AG04449 (cell line): ENCODE measurements at regions not wholly inside any gene's neighbourhood (a gene's known extent, or its start where the extent isn't known, plus 50 kb on each side); places are given as distances from the start of the nearest gene placed in this dataset.

Experiments used
- CTCF ChIA-PET: fragments of 350-600 bp; formaldehyde crosslinking; extraction: SDS; loops from one replicate; lab custom pipeline; 2021; ENCODE audit warnings: antibody characterized with exemption; lab: Yijun Ruan, JAX
- POLR2A ChIA-PET: fragments of 400-600, 350-600 bp; formaldehyde crosslinking; extraction: SDS; loops from one replicate; lab custom pipeline; 2020; ENCODE audit warnings: antibody characterized with exemption, inconsistent platforms; lab: Yijun Ruan, JAX
- DNase-seq: peaks from one replicate; pipeline ENCODE4 v3.0.0-alpha.2; 2010; ENCODE audit warnings: low read depth, low spot score
- H3K4me3 ChIP-seq: 2 replicates; pipeline ENCODE4 v1.5.1; 2011; ENCODE audit warnings: low read depth, mild to moderate bottlenecking, control low read depth, low read length
- CTCF ChIP-seq: IDR thresholded peaks from one replicate; pipeline ENCODE4 v1.5.1; 2011; ENCODE audit warnings: mild to moderate bottlenecking, moderate library complexity, low read length, control low read depth, inconsistent platforms; ENCODE audit not compliant: insufficient read depth; ENCODE audit errors: missing control alignments

- no peak for TF ChIP-seq CTCF
- POLR2A ChIA-PET, result no interaction called here
- no peak for DNase-seq
- H3K4me3 ChIP-seq, result no peak overlapping the region
- CTCF ChIA-PET, result interaction anchor here (1.0 kb wide), 1 partner anchor 10 kb away, joined by 3 read pairs; no protein-coding TSS in a partner anchor
These were observed 428.8 kb upstream of the JARID2 start for GRCh38 chr6:14817074-14817473.

GRCh38 chr6:14818422-14818884 is 427.4 kb upstream of the JARID2 start:
- no peak for TF ChIP-seq CTCF
- no peak overlapping the region for H3K4me3 ChIP-seq
- CTCF ChIA-PET, result interaction anchor here (1.2 kb wide), 1 partner anchor 18 kb away, joined by 3 read pairs; no protein-coding TSS in a partner anchor
- no peak for DNase-seq
- POLR2A ChIA-PET, result no interaction called here

- POLR2A ChIA-PET, result no interaction called here
- H3K4me3 ChIP-seq, result no peak overlapping the region
- DNase-seq, result no peak
- CTCF ChIA-PET, result interaction anchor here (1.2 kb wide), 1 partner anchor 17 kb away, joined by 3 read pairs; no protein-coding TSS in a partner anchor
- TF ChIP-seq CTCF, result no peak
These were observed 426.9 kb upstream of the JARID2 start for GRCh38 chr6:14819001-14819400.

- CTCF ChIA-PET, result interaction anchor here (1.2 kb wide), 1 partner anchor 16 kb away, joined by 3 read pairs; no protein-coding TSS in a partner anchor
- POLR2A ChIA-PET, result no interaction called here
- no peak for TF ChIP-seq CTCF
- no peak overlapping the region for H3K4me3 ChIP-seq
- no peak for DNase-seq
These were observed 425.9 kb upstream of the JARID2 start for GRCh38 chr6:14819840-14820420.

GRCh38 chr6:14822012-14822553 is 423.8 kb upstream of the JARID2 start:
- CTCF ChIA-PET, result interaction anchor here (1.3 kb wide), 1 partner anchor 13 kb away, joined by 3 read pairs; no protein-coding TSS in a partner anchor

More at GRCh38 chr6:14822012-14822553, 423.8 kb upstream of the JARID2 start:
- H3K4me3 ChIP-seq, result no peak overlapping the region
- DNase-seq, result no peak
- POLR2A ChIA-PET, result no interaction called here
- no peak for TF ChIP-seq CTCF
